ENCODE measurements at regions not wholly inside any gene's neighbourhood (a gene's known extent, or its start where the extent isn't known, plus 50 kb on each side); places are given as distances from the start of the nearest gene placed in this dataset.

DNA sequence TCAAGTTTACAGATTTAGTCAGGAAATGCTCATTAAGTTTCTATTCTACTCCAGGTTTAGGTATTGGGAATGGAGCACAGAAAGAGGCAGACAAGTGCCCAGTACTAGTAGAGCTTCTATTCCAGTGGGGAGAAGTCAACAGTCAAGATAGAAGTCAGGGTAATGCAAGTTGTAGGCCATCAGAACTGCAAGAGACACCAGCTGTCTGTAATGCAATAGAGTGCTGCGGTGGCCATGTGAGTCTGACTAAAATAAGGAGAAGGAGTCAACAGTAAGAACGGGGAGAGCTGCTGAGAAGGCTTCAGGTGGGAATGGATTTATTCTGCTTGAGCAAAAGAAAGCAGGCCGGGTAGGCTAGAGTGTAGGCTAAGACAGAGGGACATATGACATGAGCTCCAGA lies 515.0 kb downstream of the QKI start:
- intact Hi-C loops (cut with DNase I; ENCODE audit: low total_unique reads), result no loop called here
- WGBS, 2 donors (ENCODE audit: low coverage in 1 of 2), result 74 to 81% methylated on average over 3 of the region's 3 CpGs

DNA sequence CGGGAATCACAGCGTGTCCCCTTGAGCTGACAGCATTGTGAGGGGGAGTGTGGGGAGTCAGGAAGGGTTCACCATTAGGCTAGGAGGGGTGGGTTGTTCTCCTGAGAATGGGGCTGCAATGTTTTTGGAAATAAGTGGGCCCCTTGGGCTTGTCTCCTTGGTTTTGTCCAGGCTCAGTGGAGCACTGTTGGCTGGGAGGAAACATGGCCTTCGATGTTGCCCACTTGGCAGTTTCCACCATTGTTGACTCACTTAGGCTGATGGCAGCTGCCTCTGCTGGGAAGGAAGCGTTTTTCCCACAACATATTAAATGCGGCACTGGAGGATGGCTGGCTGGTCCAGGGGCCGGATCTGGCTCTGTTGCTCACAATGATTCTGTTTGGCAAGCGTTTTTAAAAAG lies 512.1 kb downstream of the QKI start:
- H3K27me3 ChIP-seq, result no peaks in the 10 kb centered on the region
- no peak overlapping the region for H3K27ac ChIP-seq
- no peaks in the 10 kb centered on the region for H3K36me3 ChIP-seq
- H3K4me1 ChIP-seq, result no peaks in the 10 kb centered on the region
- intact Hi-C loops (cut with DNase I; ENCODE audit: low total_unique reads), result no loop called here
- DNase-seq, result no peak
- no peaks in the 10 kb centered on the region for H3K9me3 ChIP-seq
- in situ Hi-C loops (cut with MboI; ENCODE audit: low pct_ligation_motif_present in 1 of 4, low pct_unique_long_range_greater_than_20kb in 1 of 4, low sequenced_read_pairs in 3 of 4), result no loop called here
- WGBS, 2 donors (ENCODE audit: low coverage in 1 of 2), result 44 to 72% methylated on average over 3 to 7 of the region's 7 CpGs
- TF ChIP-seq POLR2AphosphoS5 (IDR thresholded peaks at IDR 0.05) (no peak), EP300 (IDR thresholded peaks at IDR 0.05; ENCODE audit: low read depth) (no peak), POLR2A (IDR thresholded peaks at IDR 0.05) (no peak)
- TF ChIP-seq, protein P1, sequence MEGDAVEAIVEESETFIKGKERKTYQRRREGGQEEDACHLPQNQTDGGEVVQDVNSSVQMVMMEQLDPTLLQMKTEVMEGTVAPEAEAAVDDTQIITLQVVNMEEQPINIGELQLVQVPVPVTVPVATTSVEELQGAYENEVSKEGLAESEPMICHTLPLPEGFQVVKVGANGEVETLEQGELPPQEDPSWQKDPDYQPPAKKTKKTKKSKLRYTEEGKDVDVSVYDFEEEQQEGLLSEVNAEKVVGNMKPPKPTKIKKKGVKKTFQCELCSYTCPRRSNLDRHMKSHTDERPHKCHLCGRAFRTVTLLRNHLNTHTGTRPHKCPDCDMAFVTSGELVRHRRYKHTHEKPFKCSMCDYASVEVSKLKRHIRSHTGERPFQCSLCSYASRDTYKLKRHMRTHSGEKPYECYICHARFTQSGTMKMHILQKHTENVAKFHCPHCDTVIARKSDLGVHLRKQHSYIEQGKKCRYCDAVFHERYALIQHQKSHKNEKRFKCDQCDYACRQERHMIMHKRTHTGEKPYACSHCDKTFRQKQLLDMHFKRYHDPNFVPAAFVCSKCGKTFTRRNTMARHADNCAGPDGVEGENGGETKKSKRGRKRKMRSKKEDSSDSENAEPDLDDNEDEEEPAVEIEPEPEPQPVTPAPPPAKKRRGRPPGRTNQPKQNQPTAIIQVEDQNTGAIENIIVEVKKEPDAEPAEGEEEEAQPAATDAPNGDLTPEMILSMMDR (IDR thresholded peaks at IDR 0.05), result no peak
- H3K4me3 ChIP-seq, result no peak overlapping the region

More for the DNA sequence above, 515.0 kb downstream of the QKI start:
- no peak overlapping the region for H3K27ac ChIP-seq
- no peaks in the 10 kb centered on the region for H3K36me3 ChIP-seq
- no peaks in the 10 kb centered on the region for H3K9me3 ChIP-seq
- TF ChIP-seq EP300 (IDR thresholded peaks at IDR 0.05; ENCODE audit: low read depth), result no peak
- no peak for TF ChIP-seq POLR2A (IDR thresholded peaks at IDR 0.05)
- TF ChIP-seq, protein P1 (IDR thresholded peaks at IDR 0.05), result no peak
- no peak for TF ChIP-seq POLR2AphosphoS5 (IDR thresholded peaks at IDR 0.05)
- no peaks in the 10 kb centered on the region for H3K4me1 ChIP-seq
- H3K4me3 ChIP-seq, result no peak overlapping the region
- no peaks in the 10 kb centered on the region for H3K27me3 ChIP-seq
- in situ Hi-C loops (cut with MboI; ENCODE audit: low pct_ligation_motif_present in 1 of 4, low pct_unique_long_range_greater_than_20kb in 1 of 4, low sequenced_read_pairs in 3 of 4), result no loop called here
- no peak for DNase-seq

- intact Hi-C loops (cut with DNase I; ENCODE audit: low total_unique reads) (no loop called here), in situ Hi-C loops (cut with MboI; ENCODE audit: low pct_ligation_motif_present in 1 of 4, low pct_unique_long_range_greater_than_20kb in 1 of 4, low sequenced_read_pairs in 3 of 4) (no loop called here)
- Histone ChIP-seq H3K27ac (no peak overlapping the region), H3K27me3 (no peaks in the 10 kb centered on the region), H3K4me1 (no peaks in the 10 kb centered on the region), H3K4me3 (no peak overlapping the region), H3K9me3 (no peaks in the 10 kb centered on the region), H3K36me3 (no peaks in the 10 kb centered on the region)
- TF ChIP-seq POLR2A (IDR thresholded peaks at IDR 0.05) (no peak), EP300 (IDR thresholded peaks at IDR 0.05; ENCODE audit: low read depth) (no peak), POLR2AphosphoS5 (IDR thresholded peaks at IDR 0.05) (no peak)
- TF ChIP-seq, protein P1 (IDR thresholded peaks at IDR 0.05), result no peak
- 70 to 83% methylated on average over 5 of the region's 5 CpGs for WGBS, 2 donors (ENCODE audit: low coverage in 1 of 2)
- no peak for DNase-seq
Observed at GRCh38 chr6:163925839-163926238, 511.3 kb downstream of the QKI start.

GRCh38 chr6:163923658-163924411 lies 509.3 kb downstream of the QKI start:
- TF ChIP-seq POLR2AphosphoS5 (IDR thresholded peaks at IDR 0.05), result no peak
- TF ChIP-seq, protein P1 (IDR thresholded peaks at IDR 0.05), result no peak
- TF ChIP-seq POLR2A (IDR thresholded peaks at IDR 0.05), result no peak
- no peak for TF ChIP-seq EP300 (IDR thresholded peaks at IDR 0.05; ENCODE audit: low read depth)
- Histone ChIP-seq H3K4me3 (no peak overlapping the region), H3K27ac (no peak overlapping the region), H3K4me1 (no peaks in the 10 kb centered on the region), H3K36me3 (no peaks in the 10 kb centered on the region), H3K27me3 (no peaks in the 10 kb centered on the region), H3K9me3 (no peaks in the 10 kb centered on the region)
- DNase-seq, result no peak
- WGBS, 2 donors (ENCODE audit: low coverage in 1 of 2), result 84 to 88% methylated on average over 12 to 15 of the region's 15 CpGs
- intact Hi-C loops (cut with DNase I; ENCODE audit: low total_unique reads) (no loop called here), in situ Hi-C loops (cut with MboI; ENCODE audit: low pct_ligation_motif_present in 1 of 4, low pct_unique_long_range_greater_than_20kb in 1 of 4, low sequenced_read_pairs in 3 of 4) (no loop called here)
